ENCODE measurements at regions not wholly inside any gene's neighbourhood (a gene's known extent, or its start where the extent isn't known, plus 50 kb on each side); places are given as distances from the start of the nearest gene placed in this dataset.

DNA sequence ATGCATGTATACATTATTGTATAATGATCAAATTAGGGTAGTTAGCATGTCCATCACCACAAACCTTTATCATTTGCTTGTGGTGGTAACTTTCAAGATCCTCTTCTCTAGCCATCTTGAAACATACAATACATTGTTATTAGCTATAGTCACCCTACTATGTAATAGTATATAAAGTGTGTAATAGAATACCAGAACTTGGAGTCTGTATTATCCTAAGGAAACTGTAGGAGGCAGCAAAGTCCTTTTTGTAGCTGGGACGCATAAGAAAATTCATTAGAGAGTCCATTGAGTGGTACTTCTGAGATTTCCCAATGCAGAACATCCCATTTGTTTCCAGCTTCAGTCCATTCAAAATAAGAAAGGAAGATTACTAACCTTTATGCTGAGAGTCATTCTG, 325.9 kb upstream of the LRFN5 start:
- TF ChIP-seq ZNF274 (IDR thresholded peaks at IDR 0.05; ENCODE audit: low read depth, low read length) (no peak), YY1 (IDR thresholded peaks at IDR 0.05; ENCODE audit: insufficient read depth, insufficient read length) (no peak), SUZ12 (IDR thresholded peaks at IDR 0.05; ENCODE audit: extremely low read depth, insufficient read depth, insufficient read length) (no peak)
